GM18502 (cell line): ENCODE measurements at regions not wholly inside any gene's neighbourhood (a gene's known extent, or its start where the extent isn't known, plus 50 kb on each side); places are given as distances from the start of the nearest gene placed in this dataset.
"Not testable (repeated sequence)": the region's sequence is repeated elsewhere in the genome, so short reads cannot be mapped to it uniquely, and the experiment has no call there.

Source experiments
- ATAC-seq: cut with Tn5 transposase; IDR thresholded peaks from one replicate; pipeline ENCODE4 v1.9.1; 2021; ENCODE audit warnings: mild to moderate bottlenecking; ENCODE audit not compliant: unreplicated experiment, poor library complexity

DNA sequence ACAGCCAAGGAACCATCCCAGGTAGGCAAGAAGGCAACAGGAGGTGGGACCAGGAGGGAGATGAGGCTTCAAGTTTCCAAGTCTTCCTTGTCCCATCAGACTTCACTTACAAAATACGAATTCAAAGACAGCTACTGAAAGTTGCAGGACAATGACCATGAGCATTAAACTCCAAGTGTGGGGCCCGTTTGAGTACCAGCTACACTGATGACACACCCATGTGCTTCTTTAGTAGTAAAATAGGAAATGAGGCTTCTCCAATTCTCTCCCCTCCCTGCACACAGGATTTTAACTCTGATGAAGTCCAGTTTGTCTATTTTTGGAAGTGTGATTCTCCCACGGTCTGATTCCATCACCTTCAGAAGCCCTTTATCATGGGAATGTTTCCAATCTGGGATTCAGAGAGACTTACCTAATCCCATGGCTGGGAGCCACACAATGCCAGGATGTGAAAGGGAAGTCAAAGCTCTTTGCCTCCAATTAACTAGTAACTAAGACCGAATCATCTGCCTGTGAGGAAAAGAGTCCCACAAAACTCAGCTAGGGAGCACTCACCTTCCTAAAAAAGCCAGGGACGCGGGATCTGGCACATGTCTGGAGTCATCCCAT is 222.8 kb upstream of the MSX2 start:
- ATAC-seq = no peak

GRCh38 chr5:174503086-174503460 is 221.3 kb upstream of the MSX2 start:
- no peak for ATAC-seq

DNA sequence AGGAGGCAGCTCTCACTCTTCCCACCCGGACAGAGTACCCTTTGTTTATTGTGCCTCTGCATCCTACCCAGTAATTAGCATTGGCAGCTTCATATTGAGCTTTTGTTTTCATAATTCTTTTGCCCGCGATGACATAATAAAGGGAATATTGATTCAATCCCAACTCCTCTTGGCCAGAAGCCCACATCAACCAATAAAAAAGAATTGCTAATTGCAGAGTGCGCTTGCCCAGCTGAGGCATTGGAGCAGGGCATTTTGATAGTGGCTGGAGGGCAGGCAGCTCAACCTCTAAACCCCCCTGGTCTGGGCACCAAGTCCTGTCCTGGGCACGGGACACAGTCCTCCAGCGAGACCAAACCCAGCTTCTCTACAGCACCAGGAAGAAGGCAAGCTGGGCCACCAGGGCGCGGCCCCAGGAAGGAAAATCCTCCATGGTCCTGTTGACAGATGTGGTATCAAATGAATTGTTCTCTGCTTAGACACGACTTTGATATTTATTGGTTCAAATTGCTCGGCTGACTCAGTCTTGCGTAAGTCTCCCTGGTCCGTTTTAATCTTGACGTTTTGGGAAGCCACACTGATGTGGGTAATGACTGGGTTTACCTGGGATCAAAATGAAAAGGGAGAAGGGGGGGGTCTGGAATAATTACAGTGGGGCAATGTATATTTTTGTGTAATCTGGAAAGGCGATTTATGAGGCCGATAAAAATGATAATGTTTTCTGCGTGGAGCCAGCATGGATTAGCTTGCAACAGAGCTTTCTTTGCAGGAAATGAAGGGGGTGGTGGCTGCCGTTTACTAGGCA is 220.7 kb upstream of the MSX2 start:
- ATAC-seq = no peak

- no peak for ATAC-seq
Observed at GRCh38 chr5:174504266-174504726, 220.1 kb upstream of the MSX2 start.

DNA sequence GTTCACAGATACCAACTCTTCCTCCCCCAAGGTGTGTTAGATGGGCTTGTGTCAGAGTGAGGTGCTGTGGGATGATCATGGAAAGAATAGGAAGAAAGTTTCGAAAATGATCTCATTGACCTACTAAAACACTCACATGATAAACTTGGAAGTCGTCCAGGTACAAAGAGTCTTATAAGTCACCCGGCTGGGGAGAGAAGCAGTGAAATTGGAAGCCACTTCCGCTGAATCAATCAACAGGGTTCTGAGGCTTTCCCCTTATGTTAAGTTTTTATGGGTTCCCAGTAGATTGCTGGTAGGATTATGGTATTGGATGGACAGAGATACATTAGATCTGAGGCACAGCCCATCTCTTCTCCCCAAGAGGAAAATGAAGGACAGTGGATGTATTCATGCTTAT is 218.8 kb upstream of the MSX2 start:
- no peak for ATAC-seq

DNA sequence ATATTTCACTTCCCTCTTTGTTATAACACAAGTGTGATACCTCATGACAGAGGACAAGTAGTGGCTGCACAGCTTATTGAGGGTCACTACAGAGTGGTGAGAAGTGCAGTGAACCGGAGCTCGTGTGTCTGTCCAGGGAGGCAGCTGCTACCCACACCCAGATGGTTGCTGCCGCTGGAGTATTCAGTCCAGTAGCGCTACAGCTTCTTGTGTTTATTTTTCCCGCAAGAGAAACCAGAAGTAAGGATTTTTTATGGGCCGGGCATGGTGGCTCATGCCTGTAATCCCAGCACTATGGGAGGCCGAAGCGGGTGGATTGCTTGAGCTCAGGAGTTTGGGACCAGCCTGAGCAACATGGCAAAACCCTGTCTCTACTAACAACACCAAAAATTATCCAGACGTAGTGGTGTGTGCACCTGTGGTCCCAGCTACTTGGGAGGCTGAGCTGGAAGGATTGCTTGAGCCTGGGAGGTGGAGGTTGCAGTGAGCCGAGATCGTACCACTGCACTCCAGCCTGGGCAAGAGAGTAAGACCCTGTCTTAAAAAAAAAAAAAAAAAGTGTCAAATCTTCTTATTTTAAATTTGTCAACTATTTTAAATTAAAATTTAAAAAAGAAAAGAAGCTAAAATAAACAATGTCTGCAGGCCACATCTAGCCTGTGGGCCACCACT is 213.5 kb upstream of the MSX2 start:
- ATAC-seq = not testable (repeated sequence)

- no peak for ATAC-seq
Observed at GRCh38 chr5:174511714-174512253, 212.6 kb upstream of the MSX2 start.

DNA sequence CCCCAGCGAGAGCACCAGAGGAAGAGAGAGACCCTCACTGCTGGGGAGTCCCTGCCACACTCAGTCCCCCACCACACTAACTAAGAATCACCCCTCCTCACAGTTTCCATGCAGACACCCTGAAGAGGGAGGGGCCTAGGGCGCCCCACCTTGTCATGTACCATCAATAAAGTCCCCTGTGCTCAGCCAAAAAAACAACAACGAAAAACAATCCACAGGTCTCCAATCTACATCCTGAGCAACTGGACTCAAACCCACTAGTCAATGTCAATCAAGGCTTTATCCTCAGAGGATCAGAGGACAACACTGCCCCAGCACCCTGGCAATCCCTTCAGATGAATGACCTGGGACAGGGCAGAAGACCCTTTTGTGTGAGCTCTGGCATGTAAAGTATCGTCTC is 210.1 kb upstream of the MSX2 start:
- no peak for ATAC-seq

DNA sequence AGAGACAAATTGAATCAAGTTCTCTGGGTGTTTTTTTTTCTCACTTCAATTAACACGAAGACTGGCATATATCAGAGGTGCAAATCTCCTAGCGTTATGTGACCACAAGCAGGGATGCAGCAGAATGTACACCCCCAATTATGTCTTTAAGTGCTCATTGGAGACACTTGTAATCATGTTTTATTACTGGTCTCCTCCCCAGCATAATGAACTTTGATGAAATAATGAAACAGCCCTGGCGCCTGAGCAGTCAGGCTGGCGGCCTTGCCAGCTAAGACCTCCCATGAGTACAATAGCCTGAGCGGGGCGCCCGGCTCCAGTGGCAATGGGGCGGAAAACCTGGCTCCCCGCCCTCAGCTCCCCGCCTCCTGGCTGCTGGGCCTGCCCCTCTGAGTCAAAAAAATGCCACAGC is 209.4 kb upstream of the MSX2 start:
- ATAC-seq = no peak

DNA sequence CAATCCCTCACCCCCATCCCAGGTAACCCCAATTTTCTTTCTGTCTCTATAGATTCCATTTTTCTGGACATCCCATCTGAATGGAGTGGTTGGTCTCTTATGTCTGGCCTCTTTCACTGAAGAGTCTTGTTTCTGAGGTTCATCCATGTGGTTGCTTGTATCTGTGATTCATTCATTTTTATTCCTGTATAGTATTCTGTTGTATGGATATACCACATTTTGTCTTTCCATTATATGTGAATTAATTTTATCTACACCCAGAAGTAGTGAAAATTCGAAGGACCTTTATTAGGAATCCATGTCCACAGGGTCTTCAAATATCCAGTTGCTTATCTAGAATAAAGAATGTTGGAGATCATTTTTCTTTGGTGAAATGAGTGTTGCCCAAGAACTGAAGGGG is 207.6 kb upstream of the MSX2 start:
- ATAC-seq = no peak

DNA sequence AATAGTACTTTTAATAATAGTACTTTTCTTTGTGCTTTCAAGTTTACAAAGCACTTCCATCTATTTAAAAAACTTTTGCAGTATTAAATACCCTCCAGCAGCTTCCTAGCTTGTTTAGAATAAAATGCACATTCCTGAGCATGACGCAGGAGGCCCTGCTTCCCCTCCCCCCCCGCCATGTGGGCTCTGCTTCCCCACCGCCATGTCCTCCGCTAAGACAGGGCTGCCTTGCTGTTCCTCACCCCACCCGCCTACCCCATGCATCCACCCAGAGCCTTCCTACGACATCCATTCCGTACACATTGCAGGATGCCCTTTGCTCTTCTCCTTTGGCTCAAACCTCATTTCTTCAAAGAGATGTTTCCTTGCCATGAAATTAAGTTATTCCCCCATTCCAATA is 205.9 kb upstream of the MSX2 start:
- no peak for ATAC-seq

DNA sequence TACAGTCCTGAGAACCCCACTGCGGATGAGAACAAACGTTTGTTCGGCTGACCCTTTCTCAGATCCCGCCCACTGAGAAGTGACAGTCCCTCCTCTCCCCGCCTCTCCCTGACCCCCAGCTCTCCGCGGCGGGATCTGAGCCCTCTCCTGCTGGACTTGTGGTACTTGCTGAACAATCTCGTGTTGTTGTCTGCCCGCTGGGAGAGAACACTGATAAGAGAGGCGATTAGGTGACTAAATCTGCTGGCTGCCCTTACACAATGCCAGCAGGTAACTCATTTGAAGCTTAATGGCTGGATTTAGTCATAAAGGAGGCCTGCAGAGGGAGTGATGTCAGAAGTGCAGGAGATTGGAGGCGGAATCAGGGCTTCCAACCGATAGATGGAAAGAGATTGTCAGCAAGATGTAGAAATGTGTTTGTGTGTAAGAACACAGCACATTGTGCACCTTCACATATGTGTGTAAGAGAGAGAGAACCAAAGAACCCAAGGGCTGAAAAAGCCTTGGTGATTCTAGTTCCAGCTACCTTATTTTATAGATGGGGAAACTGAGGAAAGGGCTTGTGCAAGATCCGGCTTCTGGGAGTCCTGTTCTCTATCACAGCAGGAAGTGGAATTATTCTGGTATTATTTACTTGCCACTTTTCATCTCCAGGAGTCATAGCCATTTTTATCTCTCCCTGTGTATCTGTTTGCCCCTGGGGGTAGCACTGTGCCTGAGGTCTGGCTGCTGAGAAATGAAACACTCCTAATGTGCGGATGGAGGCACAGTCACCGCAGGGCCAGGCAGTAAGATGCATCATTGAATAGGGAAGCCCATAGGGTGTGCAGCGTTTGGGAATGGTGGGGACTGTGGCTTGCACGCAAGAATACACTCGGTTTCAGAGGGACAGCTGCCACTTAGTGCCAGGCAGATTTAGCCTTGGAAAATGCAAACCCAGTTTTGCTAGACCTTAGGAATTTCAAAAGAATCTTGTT is 203.7 kb upstream of the MSX2 start:
- ATAC-seq = no peak

DNA sequence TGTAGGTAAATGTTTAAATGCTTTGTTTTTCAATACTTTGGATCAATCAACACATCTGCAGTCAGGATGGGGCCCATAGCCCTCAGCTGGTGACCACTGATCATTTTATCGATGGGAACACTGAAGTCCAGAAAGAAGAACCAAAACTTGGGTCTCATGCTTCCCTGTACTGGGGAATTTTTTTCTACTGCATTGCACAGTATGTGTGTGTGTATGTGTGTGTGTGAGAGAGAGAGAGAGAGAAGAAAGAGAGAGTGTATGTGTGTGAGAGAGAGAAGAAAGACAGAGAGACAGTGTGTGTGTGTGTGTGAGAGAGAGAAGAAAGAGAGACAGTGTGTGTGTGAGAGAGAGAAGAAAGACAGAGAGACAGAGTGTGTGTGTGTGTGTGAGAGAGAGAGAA is 202.9 kb upstream of the MSX2 start:
- no peak for ATAC-seq

DNA sequence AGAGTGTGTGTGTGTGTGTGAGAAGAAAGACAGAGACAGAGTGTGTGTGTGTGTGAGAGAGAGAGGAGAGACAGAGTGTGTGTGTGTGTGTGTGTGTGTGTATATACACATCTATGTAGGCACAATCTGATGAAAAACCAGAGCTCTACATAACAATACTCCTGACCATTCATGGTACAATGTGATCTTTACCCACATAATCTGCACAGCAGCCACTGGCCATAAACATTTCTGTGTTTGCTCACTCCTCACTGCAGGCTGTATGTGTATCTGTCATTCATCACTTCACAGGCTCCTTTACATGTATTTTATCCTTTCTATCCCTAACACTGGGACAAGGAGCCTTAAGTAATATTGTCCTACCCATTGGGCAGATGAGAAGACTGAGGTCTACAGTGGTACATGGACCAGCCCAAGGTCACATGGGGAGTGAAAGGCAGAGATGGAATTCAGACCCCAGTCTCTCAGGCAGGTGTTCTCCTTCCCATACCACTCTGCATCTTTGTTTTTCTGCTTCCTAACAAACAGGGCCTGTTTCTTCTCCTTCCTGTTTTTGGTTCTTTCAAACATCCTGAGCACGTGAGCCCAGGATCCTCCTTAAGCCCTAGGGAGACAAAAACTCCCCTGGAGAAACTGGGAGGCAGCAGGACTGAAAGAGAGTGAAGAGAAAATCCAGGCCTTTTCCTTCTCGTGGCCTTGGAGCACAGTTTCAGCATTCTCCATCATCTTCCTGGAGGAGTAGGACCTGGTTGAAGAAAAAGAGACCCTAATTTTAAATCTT is 201.7 kb upstream of the MSX2 start:
- ATAC-seq = no peak

DNA sequence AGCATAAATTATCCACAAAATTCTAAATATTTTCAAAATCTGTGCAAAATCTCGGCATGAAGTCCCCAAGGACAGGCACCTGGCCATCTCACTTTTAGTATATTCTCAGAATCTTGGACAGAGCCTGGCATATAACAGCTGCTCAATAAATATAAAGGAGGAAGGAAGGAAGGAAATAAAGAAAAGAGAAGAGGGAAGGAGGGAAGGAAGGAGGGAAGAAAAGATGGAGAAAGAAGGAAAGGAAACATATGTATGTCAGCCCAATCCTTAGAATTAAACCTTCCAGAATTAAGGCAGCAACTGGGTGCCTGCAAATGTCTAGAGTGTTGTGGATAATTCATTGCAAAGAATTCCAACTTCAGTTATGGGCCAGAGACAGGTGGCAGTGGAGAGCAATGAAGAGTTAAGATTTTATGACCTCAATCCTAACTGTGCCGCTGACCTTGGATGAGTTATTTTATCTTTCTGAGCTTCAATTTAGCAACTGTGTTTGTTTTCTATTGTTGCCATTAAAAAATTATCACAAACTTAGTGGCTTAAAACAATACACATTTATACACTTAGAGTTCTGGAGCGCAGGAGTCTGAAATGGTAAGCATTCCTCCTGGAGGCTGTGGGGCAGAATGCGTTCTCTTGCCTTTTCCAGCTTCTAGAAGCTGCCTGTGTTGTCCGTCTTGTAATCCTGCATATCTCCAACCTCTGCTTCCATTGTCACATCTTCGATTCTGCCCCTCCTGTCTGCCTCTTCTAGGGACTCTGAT is 200.9 kb upstream of the MSX2 start:
- no peak for ATAC-seq

GRCh38 chr5:174524351-174524750 is 200.0 kb upstream of the MSX2 start:
- no peak for ATAC-seq

DNA sequence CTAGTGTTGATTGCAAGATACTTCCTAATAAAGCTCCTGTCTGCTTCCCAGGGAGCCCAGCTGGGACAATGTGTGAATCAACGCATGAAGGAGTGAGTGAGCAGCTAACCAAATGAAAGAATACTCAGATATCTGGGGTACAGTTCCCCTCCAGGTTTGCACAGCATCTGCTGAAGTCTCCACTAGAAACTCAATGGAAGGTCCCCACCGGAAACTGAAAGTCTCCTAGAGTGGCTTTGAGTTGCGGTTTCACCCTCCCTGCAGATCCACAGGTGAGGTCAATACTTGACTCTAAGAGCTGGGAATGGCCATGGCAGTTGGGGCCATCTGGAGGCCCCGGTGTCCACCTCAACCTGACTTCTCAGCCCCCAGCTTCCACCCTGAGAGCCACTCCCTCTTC is 198.2 kb upstream of the MSX2 start:
- ATAC-seq = no peak

- ATAC-seq = no peak
Observed at GRCh38 chr5:174527916-174528540, 196.4 kb upstream of the MSX2 start.
